Lung (tissue), 11 donors: ENCODE measurements at regions not wholly inside any gene's neighbourhood (a gene's known extent, or its start where the extent isn't known, plus 50 kb on each side); places are given as distances from the start of the nearest gene placed in this dataset.

Source experiments
- ATAC-seq: fragments of 200-7000 bp; cut with Tn5 transposase; one replicate; pipeline ENCODE4 v1.9.1; 2020; ENCODE audit warnings: moderate number of reproducible peaks; ENCODE audit not compliant: insufficient read depth, low FRiP score
- DNase-seq, 3 donors: peaks; one replicate each; pipeline ENCODE4 v3.0.0-alpha.2; 2013 to 2017
- H3K27ac ChIP-seq, 2 donors: one replicate each; pipeline ENCODE4 v1.5.1; 2013; ENCODE audit warnings: mild to moderate bottlenecking in 2 of 2, moderate library complexity in 2 of 2, control low read depth in 1 of 2, inconsistent platforms in 1 of 2, low read depth in 1 of 2, low read length in 1 of 2
- H3K27me3 ChIP-seq, 3 donors: one replicate each; pipeline ENCODE4 v1.5.1; 2013; ENCODE audit warnings: low read length in 2 of 3; ENCODE audit not compliant: control insufficient read depth in 3 of 3, insufficient read depth in 3 of 3
- H3K36me3 ChIP-seq, 4 donors: one replicate each; pipeline ENCODE4 v1.5.1; 2013; ENCODE audit warnings: low read length in 4 of 4, mild to moderate bottlenecking in 1 of 4, moderate library complexity in 1 of 4; ENCODE audit not compliant: control insufficient read depth in 4 of 4, insufficient read depth in 4 of 4
- H3K4me1 ChIP-seq, 5 donors: one replicate each; pipeline ENCODE4 v1.5.1; 2013; ENCODE audit warnings: low read length in 5 of 5, mild to moderate bottlenecking in 2 of 5, moderate library complexity in 1 of 5; ENCODE audit not compliant: control insufficient read depth in 5 of 5, insufficient read depth in 5 of 5
- H3K4me3 ChIP-seq: one replicate; pipeline ENCODE4 v1.5.1; 2013; ENCODE audit warnings: mild to moderate bottlenecking, control low read depth, moderate library complexity
- H3K9ac ChIP-seq, 2 donors: one replicate each; pipeline ENCODE4 v1.5.1; 2013; ENCODE audit warnings: low read length in 2 of 2, control low read depth in 1 of 2; ENCODE audit not compliant: insufficient read depth in 1 of 2
- H3K9me3 ChIP-seq, 4 donors: one replicate each; pipeline ENCODE4 v1.5.1; 2013; ENCODE audit warnings: low read length in 3 of 4, mild to moderate bottlenecking in 1 of 4, moderate library complexity in 1 of 4; ENCODE audit not compliant: control insufficient read depth in 4 of 4, insufficient read depth in 3 of 4
- WGBS, 2 donors: extraction: QIAGEN DNeasy Blood & Tissue Kit; methylation state at CpG; one replicate each; pipeline ENCODE4 v1.1.7; 2013; 5-methylcytosine and 5-hydroxymethylcytosine counted together
- TF ChIP-seq, protein P1 (sequence below): IDR thresholded peaks from 2 replicates; pipeline ENCODE4 v1.5.1; 2012; ENCODE audit warnings: mild to moderate bottlenecking; ENCODE audit errors: control extremely low read depth, extremely low read depth
- donor health status: control.
- donor health status: control.
- donor health status: Bipolar disorder and iron deficiency.
- donor health status: healthy.
- donor health status: DM: yes; HTN: yes; CAD: no.

DNA sequence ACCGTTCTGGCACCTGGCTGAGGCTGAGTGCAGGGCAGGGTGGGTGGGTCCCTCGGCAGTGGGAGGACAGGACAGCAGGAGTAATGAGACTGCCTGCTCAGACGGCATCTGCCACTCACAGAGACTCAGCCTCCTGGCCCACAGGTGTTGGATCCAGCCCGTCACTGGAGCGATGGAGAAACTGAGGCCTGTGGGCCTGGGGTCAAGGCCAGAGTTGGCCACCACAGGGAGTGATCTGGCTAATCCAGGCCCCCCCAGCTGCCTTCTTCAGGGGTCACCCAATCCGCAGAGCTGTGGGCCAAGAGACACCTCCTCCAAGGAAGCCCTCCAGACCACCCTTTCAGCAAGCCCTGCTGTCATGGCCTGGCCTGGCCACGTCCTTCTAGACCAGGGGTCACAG is 103.7 kb upstream of the VSTM2B start:
- no peaks in the 10 kb centered on the region for H3K36me3 ChIP-seq
- no peak overlapping the region for H3K9ac ChIP-seq
- TF ChIP-seq, protein P1, sequence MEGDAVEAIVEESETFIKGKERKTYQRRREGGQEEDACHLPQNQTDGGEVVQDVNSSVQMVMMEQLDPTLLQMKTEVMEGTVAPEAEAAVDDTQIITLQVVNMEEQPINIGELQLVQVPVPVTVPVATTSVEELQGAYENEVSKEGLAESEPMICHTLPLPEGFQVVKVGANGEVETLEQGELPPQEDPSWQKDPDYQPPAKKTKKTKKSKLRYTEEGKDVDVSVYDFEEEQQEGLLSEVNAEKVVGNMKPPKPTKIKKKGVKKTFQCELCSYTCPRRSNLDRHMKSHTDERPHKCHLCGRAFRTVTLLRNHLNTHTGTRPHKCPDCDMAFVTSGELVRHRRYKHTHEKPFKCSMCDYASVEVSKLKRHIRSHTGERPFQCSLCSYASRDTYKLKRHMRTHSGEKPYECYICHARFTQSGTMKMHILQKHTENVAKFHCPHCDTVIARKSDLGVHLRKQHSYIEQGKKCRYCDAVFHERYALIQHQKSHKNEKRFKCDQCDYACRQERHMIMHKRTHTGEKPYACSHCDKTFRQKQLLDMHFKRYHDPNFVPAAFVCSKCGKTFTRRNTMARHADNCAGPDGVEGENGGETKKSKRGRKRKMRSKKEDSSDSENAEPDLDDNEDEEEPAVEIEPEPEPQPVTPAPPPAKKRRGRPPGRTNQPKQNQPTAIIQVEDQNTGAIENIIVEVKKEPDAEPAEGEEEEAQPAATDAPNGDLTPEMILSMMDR = no peak
- H3K4me1 ChIP-seq = peaks cover 0 to 11% (median 0%) of the 10 kb centered on the region in 5 donors
- no peak overlapping the region for H3K4me3 ChIP-seq
- ATAC-seq (no peak), DNase-seq (no peak)
- H3K27me3 ChIP-seq = peaks cover 0 to 3% (median 0%) of the 10 kb centered on the region in 3 donors
- peaks cover 0 to 8% (median 0%) of the 10 kb centered on the region in 4 donors for H3K9me3 ChIP-seq
- no peak overlapping the region for H3K27ac ChIP-seq
- 60 to 65% methylated on average over 7 of the region's 7 CpGs for WGBS, 2 donors

DNA sequence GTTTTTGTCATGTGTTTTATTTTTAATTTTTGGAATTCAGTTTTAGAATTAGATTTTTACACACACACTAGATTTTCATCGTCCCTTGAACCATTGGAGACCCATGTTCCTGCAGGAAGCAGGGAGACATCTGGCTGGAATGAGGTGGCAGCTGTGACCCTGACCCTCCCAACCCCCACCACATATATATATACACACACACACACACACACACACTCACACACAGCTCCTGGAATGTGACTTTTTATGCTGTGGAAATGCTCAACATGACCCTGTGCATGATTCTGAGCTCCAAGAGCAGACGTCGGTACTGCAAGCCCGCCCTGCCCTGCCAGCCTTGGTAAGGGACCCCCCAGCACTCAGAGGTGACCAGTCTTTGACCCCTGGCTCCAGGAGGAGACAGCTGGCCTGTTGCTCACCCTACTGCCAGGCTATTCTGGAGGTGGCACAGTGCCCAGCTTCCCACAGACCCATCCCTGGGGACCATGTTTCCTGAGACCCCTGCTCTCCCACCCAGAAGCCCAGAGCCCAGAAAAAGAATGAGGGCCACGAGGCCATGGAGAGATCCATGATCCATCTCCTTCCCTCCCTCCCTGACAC is 103.2 kb upstream of the VSTM2B start:
- DNase-seq = peak; percentile 59 to 74 (median 68)
- no peak overlapping the region for H3K4me3 ChIP-seq

DNA sequence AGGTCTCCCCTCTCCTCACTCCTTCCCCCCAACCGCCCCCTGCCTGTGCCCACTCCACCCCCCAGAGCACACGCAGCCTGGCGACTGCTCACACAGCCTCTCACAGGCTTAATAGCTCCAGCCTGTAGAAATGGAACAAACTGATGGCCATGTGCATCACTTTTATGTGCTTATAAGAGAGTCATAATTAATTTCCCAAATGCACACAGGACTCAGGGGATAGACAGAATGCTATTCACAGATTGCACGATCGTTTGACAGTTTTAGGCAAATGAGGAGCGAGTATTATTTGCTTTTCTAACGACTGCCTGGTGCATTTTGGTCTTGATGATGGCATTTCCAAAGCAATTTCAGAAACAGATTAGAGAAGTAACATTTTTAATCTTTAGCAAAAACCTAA is 97.7 kb upstream of the VSTM2B start:
- Histone ChIP-seq H3K27me3 (peaks cover 0 to 6% (median 0%) of the 10 kb centered on the region in 3 donors), H3K36me3 (no peaks in the 10 kb centered on the region), H3K4me3 (no peak overlapping the region), H3K9me3 (peaks cover 0 to 6% (median 0%) of the 10 kb centered on the region in 4 donors), H3K27ac (no peak overlapping the region), H3K9ac (no peak overlapping the region), H3K4me1 (peaks cover 0 to 1% (median 0%) of the 10 kb centered on the region in 5 donors)
- TF ChIP-seq, protein P1 = no peak
- no peak for DNase-seq
- ATAC-seq = no peak
- WGBS, 2 donors = 55 to 71% methylated on average over 7 of the region's 7 CpGs

More for the DNA sequence above, 103.2 kb upstream of the VSTM2B start:
- Histone ChIP-seq H3K36me3 (no peaks in the 10 kb centered on the region), H3K9ac (no peak overlapping the region), H3K4me1 (peaks cover 0 to 11% (median 0%) of the 10 kb centered on the region in 5 donors), H3K9me3 (peaks cover 0 to 8% (median 0%) of the 10 kb centered on the region in 4 donors), H3K27me3 (peaks cover 0 to 3% (median 0%) of the 10 kb centered on the region in 3 donors), H3K27ac (no peak overlapping the region)
- 54 to 77% methylated on average over 5 of the region's 5 CpGs for WGBS, 2 donors
- TF ChIP-seq, protein P1 = no peak
- no peak for ATAC-seq
